ENCODE measurements at regions not wholly inside any gene's neighbourhood (a gene's known extent, or its start where the extent isn't known, plus 50 kb on each side); places are given as distances from the start of the nearest gene placed in this dataset.

DNA sequence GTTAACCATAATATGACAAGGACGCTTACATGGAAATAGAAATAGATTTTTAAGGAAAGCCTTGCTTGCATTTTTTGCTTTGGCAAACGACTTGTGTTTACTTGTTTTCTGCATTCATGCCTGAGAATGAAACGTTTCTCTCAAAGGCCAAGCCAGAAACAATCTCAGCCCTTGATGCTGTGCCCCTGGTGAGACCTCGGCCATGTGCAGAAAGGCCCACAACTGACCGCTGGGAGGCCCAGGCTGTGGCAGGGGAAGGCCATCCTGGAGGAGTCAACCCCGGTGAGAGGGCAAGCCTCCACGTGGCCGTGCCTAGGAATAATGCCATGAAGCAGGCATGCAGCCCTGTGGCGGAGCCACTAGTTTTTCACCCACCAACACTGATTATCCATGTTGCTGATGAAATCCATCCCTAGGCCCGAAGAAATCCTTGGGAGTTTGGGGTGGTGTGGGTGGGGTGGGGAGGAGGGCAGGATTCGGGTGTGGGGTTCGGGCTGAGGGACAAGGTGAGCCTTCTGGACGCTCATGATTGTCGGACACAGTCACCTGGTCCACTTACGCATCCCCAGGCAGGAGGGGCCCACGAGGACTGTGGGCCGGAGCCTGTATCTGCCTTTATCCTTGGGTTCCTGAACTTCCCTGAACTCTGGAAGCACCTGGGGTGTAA, 107.6 kb upstream of the APCDD1 start:
- no peak overlapping the region for H3K27ac ChIP-seq (ENCODE audit: insufficient read depth, low read length)
- H4K8ac ChIP-seq (ENCODE audit: low read depth in 2 of 2, low read length in 2 of 2), result no peak overlapping the region
- POLR2A ChIA-PET (ENCODE audit: unreplicated experiment), result no interaction called here
- no peak for ATAC-seq (ENCODE audit: low read depth)
- no peaks in the 10 kb centered on the region for H3K9me3 ChIP-seq (ENCODE audit: control insufficient read depth, insufficient read depth, low read length)
- peaks cover 11% of the 10 kb centered on the region for H3K9me1 ChIP-seq (ENCODE audit: insufficient read depth, low read length)
- dilution Hi-C loops (cut with HindIII; ENCODE audit: low sequenced_read_pairs, unreplicated experiment), result no loop called here
- no peak overlapping the region for H3K4ac ChIP-seq (ENCODE audit: low read depth, low read length)
- H3K9ac ChIP-seq (ENCODE audit: low read depth, low read length), result no peak overlapping the region
- no peaks in the 10 kb centered on the region for H3K36me3 ChIP-seq (ENCODE audit: control insufficient read depth, insufficient read depth, low read length)
- 50% methylated on average over 5 of the region's 17 CpGs; no CpG with 5 or more reads in 1 of the 2 experiments for WGBS, 2 experiments (ENCODE audit: extremely low coverage in 2 of 2, insufficient read length in 1 of 2)
- TF ChIP-seq, protein P1, sequence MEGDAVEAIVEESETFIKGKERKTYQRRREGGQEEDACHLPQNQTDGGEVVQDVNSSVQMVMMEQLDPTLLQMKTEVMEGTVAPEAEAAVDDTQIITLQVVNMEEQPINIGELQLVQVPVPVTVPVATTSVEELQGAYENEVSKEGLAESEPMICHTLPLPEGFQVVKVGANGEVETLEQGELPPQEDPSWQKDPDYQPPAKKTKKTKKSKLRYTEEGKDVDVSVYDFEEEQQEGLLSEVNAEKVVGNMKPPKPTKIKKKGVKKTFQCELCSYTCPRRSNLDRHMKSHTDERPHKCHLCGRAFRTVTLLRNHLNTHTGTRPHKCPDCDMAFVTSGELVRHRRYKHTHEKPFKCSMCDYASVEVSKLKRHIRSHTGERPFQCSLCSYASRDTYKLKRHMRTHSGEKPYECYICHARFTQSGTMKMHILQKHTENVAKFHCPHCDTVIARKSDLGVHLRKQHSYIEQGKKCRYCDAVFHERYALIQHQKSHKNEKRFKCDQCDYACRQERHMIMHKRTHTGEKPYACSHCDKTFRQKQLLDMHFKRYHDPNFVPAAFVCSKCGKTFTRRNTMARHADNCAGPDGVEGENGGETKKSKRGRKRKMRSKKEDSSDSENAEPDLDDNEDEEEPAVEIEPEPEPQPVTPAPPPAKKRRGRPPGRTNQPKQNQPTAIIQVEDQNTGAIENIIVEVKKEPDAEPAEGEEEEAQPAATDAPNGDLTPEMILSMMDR (conservative IDR thresholded peaks at IDR 0.05; ENCODE audit: low read depth, low read length), result no peak
- TF ChIP-seq RFX5 (IDR thresholded peaks at IDR 0.05; ENCODE audit: low read depth, low read length) (no peak), NFE2L2 (IDR thresholded peaks at IDR 0.05; ENCODE audit: low read depth, low read length) (no peak), CEBPB (IDR thresholded peaks at IDR 0.05; ENCODE audit: low read depth, low read length) (no peak), MAFK (IDR thresholded peaks at IDR 0.05; ENCODE audit: low read depth, low read length) (no peak), FOS (IDR thresholded peaks at IDR 0.05; ENCODE audit: low read depth, low read length) (no peak), POLR2A (IDR thresholded peaks at IDR 0.05; ENCODE audit: low read depth, low read length) (no peak), MAZ (IDR thresholded peaks at IDR 0.05; ENCODE audit: borderline replicate concordance, low read depth, low read length) (no peak), RCOR1 (IDR thresholded peaks at IDR 0.05; ENCODE audit: insufficient replicate concordance, low read length) (no peak), RAD21 (IDR thresholded peaks at IDR 0.05; ENCODE audit: low read length) (no peak), SMC3 (IDR thresholded peaks at IDR 0.05; ENCODE audit: low read depth, low read length) (no peak), BHLHE40 (IDR thresholded peaks at IDR 0.05; ENCODE audit: low read depth, low read length) (no peak), CHD1 (IDR thresholded peaks at IDR 0.05; ENCODE audit: low read depth, low read length) (no peak), MXI1 (IDR thresholded peaks at IDR 0.05; ENCODE audit: borderline replicate concordance, low read depth, low read length) (no peak)
- TF ChIP-seq, protein P2, sequence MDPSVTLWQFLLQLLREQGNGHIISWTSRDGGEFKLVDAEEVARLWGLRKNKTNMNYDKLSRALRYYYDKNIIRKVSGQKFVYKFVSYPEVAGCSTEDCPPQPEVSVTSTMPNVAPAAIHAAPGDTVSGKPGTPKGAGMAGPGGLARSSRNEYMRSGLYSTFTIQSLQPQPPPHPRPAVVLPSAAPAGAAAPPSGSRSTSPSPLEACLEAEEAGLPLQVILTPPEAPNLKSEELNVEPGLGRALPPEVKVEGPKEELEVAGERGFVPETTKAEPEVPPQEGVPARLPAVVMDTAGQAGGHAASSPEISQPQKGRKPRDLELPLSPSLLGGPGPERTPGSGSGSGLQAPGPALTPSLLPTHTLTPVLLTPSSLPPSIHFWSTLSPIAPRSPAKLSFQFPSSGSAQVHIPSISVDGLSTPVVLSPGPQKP (IDR thresholded peaks at IDR 0.05; ENCODE audit: borderline replicate concordance, low read depth, low read length), result no peak
- TF ChIP-seq, protein P3, sequence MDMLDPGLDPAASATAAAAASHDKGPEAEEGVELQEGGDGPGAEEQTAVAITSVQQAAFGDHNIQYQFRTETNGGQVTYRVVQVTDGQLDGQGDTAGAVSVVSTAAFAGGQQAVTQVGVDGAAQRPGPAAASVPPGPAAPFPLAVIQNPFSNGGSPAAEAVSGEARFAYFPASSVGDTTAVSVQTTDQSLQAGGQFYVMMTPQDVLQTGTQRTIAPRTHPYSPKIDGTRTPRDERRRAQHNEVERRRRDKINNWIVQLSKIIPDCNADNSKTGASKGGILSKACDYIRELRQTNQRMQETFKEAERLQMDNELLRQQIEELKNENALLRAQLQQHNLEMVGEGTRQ (IDR thresholded peaks at IDR 0.05; ENCODE audit: low read depth, low read length), result no peak
- BruUV-seq (replicated peaks), result no TSS peak
- H3K79me1 ChIP-seq (ENCODE audit: low read depth in 1 of 2, low read length in 2 of 2), result no peaks in the 10 kb centered on the region
- intact Hi-C loops (cut with micrococcal nuclease), result no loop called here
- no peak overlapping the region for H2AK9ac ChIP-seq (replicated peaks; ENCODE audit: low read depth, low read length, poor library complexity)
- H3K4me3 ChIP-seq (ENCODE audit: insufficient read depth, low read depth, low read length), result no peak overlapping the region
- no peak overlapping the region for H3K23ac ChIP-seq (ENCODE audit: low read depth, low read length)
- no peaks in the 10 kb centered on the region for H3K27me3 ChIP-seq (ENCODE audit: control insufficient read depth, insufficient read depth, low read length)
- CTCF ChIA-PET, result interaction anchor here (0.5 kb wide), 1 partner anchor 375 kb away, joined by 4 read pairs; no protein-coding TSS in a partner anchor
- no peak overlapping the region for H2BK15ac ChIP-seq (ENCODE audit: low read depth, low read length)
- H2AFZ ChIP-seq (replicated peaks; ENCODE audit: low read length, poor library complexity), result no peak overlapping the region
- H3K18ac ChIP-seq (ENCODE audit: low read depth, low read length), result no peak overlapping the region
- no peaks in the 10 kb centered on the region for H4K20me1 ChIP-seq (ENCODE audit: insufficient read depth, low read length)
- DNase-seq, result no peak
- no peak overlapping the region for H3K4me2 ChIP-seq (ENCODE audit: low read depth, low read length)
- H2BK5ac ChIP-seq (ENCODE audit: low read depth, low read length, poor library complexity, severe bottlenecking), result no peak overlapping the region
- no peak overlapping the region for H2BK20ac ChIP-seq (ENCODE audit: low read depth, low read length)
- H3K4me1 ChIP-seq (ENCODE audit: control insufficient read depth, insufficient read depth, low read length), result peaks cover 5% of the 10 kb centered on the region
- H4K5ac ChIP-seq (ENCODE audit: low read depth, low read length), result no peak overlapping the region
- no peak overlapping the region for H2AK5ac ChIP-seq (ENCODE audit: low read depth, low read length)
- peak overlapping the region; percentile 37; the same call in 1 of the 2 replicates for H3K14ac ChIP-seq (replicated peaks; ENCODE audit: low read depth, low read length)
- H2BK120ac ChIP-seq (ENCODE audit: low read depth, low read length), result no peak overlapping the region
- H4K91ac ChIP-seq (ENCODE audit: insufficient read depth, low read depth, low read length), result no peak overlapping the region
- in situ Hi-C loops (cut with MboI; ENCODE audit: low sequenced_read_pairs), result no loop called here
- no peak overlapping the region for H3K56ac ChIP-seq (ENCODE audit: extremely low read depth, insufficient read depth, low read length)

All from IMR-90 (cell line).